Activated naive CD4-positive, alpha-beta T cell treated with anti-CD3 and anti-CD28 coated beads, Interleukin-2, amount 50 U/mL, for 72 hours (primary cell): ENCODE measurements at regions not wholly inside any gene's neighbourhood (a gene's known extent, or its start where the extent isn't known, plus 50 kb on each side); places are given as distances from the start of the nearest gene placed in this dataset.
A peak's percentile ranks its signal among the peaks of the same experiment; 100 is the strongest.

Experiments
- ATAC-seq, 2 donors: fragments of 150-1000 bp; cut with Tn5 transposase; 2 replicates each; pipeline ENCODE4 v1.10.0; 2021; ENCODE audit warnings: mild to moderate bottlenecking in 2 of 2, moderate library complexity in 2 of 2
- DNase-seq, 2 donors: peaks; one replicate each; pipeline ENCODE4 v3.0.0; 2021 to 2022; ENCODE audit warnings: low spot score in 2 of 2
- H3K27ac Mint-ChIP-seq, 2 donors: one replicate each; pipeline ENCODE4 v1.8.0; 2022; ENCODE audit warnings: mild to moderate bottlenecking in 2 of 2, mixed read lengths in 2 of 2
- H3K36me3 Mint-ChIP-seq, 2 donors: one replicate each; pipeline ENCODE4 v1.8.0; 2022; ENCODE audit warnings: mixed read lengths in 2 of 2
- H3K9me3 Mint-ChIP-seq, 2 donors: one replicate each; pipeline ENCODE4 v1.8.0; 2022; ENCODE audit warnings: mixed read lengths in 2 of 2

- H3K36me3 Mint-ChIP-seq = no peaks in the 10 kb centered on the region
- no peaks in the 10 kb centered on the region for H3K9me3 Mint-ChIP-seq
- H3K27ac Mint-ChIP-seq = no peak overlapping the region
- ATAC-seq (no peak), DNase-seq (no peak)
Observed at GRCh38 chr10:132133005-132133404, 53.7 kb upstream of the DPYSL4 start.

GRCh38 chr10:132133449-132134240 is 53.1 kb upstream of the DPYSL4 start:
- no peak overlapping the region for H3K27ac Mint-ChIP-seq
- DNase-seq = no peak
- no peaks in the 10 kb centered on the region for H3K36me3 Mint-ChIP-seq
- ATAC-seq = no peak
- H3K9me3 Mint-ChIP-seq = no peaks in the 10 kb centered on the region

DNA sequence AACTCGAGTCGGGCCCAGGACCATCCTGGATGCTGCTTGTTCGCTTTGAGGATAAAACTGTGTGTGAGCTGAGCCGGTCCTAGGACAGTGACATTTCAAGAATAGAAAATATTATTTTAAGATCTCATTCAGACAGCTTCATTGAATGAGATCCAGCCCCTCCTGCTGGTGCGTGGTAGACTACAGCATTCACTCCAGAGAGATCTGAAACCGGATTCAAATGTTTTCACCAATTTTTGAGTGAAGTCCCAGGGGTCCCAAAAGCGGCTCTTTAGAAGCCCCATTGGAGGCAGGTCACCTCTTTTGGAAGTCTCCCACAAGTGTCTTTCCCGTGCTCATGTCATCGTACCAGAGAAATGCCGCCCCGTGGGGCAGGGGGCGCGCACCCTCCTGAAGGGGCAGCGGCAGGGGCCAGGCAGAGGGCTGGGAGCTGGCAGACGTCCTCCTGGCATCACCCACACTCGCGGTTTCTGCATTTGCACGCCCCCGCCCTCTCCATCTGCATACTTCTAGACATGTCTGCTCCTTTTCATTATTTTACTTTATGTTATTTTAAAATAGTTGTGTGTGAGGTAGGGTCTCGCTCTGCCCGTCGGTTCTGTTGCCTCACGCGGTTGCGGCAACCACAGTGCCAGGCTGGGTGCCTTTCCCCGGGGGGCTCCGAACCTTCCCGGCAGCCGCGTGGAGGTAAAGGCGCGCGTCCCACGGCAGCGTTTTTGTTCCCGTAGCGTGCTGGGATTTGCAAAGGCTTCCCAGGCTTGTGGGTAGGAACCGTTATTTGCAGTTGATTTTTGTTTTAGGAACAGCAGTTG is 52.3 kb upstream of the DPYSL4 start:
- Mint-ChIP-seq H3K27ac (peak overlapping the region in 1 of 2 donors; percentile 22), H3K9me3 (no peaks in the 10 kb centered on the region), H3K36me3 (no peaks in the 10 kb centered on the region)
- ATAC-seq (no peak), DNase-seq (no peak)

- Mint-ChIP-seq H3K9me3 (no peaks in the 10 kb centered on the region), H3K36me3 (no peaks in the 10 kb centered on the region), H3K27ac (no peak overlapping the region)
- peak in 1 of 2 donors; percentile 31 for DNase-seq
- ATAC-seq = no peak
Observed at GRCh38 chr10:132135053-132135872, 51.5 kb upstream of the DPYSL4 start.

DNA sequence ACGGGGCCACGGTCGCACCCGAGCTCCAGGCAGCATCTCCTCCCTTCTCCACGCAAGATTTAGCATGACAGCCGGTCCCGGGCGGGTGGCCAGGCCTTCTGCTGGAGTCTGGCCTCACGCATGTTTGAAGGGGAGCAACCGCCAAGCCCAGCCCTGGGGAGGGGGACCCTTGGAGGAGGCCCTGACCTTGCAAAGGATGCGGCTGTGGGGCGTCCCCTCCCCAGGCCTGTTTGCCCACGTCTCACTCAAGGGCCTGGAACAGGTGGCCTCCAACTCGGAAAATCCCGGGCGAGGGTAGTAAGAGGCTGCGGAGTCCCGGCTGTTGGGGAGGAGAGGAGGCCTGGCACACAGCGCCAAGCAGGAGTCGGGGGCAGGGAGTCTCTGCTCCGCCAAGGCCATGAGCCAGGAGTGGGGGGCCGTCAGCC is 50.6 kb upstream of the DPYSL4 start:
- Mint-ChIP-seq H3K9me3 (no peaks in the 10 kb centered on the region), H3K27ac (no peak overlapping the region), H3K36me3 (no peaks in the 10 kb centered on the region)
- DNase-seq (peak in 1 of 2 donors; percentile 38), ATAC-seq (no peak)

- no peak overlapping the region for H3K27ac Mint-ChIP-seq
- no peaks in the 10 kb centered on the region for H3K36me3 Mint-ChIP-seq
- H3K9me3 Mint-ChIP-seq = no peaks in the 10 kb centered on the region
- ATAC-seq (no peak), DNase-seq (peak in 1 of 2 donors; percentile 31)
Observed at GRCh38 chr10:132136689-132137088, 50.1 kb upstream of the DPYSL4 start.
